ENCODE measurements at regions not wholly inside any gene's neighbourhood (a gene's known extent, or its start where the extent isn't known, plus 50 kb on each side); places are given as distances from the start of the nearest gene placed in this dataset.

DNA sequence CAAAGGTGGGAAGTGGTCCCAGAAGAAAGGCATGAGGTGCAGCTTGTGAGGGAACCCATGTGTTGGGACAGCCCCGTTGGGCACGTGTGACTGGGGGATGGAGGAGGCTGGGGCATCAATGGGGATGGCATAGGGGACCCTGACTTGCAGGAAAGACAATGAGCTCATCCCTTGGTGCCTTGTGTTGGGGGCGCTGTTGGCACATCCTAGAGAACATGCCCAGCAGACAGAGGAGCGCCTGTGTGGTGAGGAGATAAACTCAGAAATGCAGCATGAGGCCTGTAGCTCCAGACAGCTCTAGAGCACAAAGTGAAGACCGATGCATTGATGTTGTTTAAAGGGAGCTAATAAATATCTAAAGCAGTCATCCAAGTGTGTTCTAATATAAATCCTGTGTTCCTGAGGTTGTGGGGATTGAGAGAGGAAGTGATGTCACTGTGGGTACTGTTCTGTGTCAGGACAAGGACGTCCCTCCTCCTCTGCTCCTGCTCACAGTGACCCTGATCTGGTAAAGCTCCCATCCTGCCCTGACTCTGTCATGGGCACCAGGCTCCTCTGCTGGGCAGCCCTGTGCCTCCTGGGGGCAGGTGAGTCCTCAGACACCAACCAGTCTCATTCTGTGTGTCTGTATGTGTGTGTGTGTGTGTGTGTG lies 126.1 kb upstream of the PRSS58 start:
- no peak for TF ChIP-seq CTCF (IDR thresholded peaks at IDR 0.05)
- TF ChIP-seq POLR2A (IDR thresholded peaks at IDR 0.05), result no peak

Measured in breast epithelium (tissue), 3 donors.